Esophagus muscularis mucosa (tissue), 4 donors: ENCODE measurements at regions not wholly inside any gene's neighbourhood (a gene's known extent, or its start where the extent isn't known, plus 50 kb on each side); places are given as distances from the start of the nearest gene placed in this dataset.

Experiments
- DNase-seq: peaks from one replicate; pipeline ENCODE4 v3.0.0-alpha.2; 2017; ENCODE audit errors: extremely low spot score
- H3K27ac ChIP-seq, 4 donors: fragments of 200-600 bp; sonication (generic); replicated peaks in 1 of 4; 1 replicate in 3 of 4; 2 replicates in 1 of 4; pipeline ENCODE4 v1.5.1; 2016 to 2019; ENCODE audit warnings: mild to moderate bottlenecking in 1 of 4
- H3K27me3 ChIP-seq, 4 donors: fragments of 200-600 bp; sonication (generic); one replicate each; pipeline versions ENCODE4 v1.5.1 to v1.6.0; 2016 to 2019
- H3K36me3 ChIP-seq, 4 donors: fragments of 200-600 bp; sonication (generic); one replicate each; pipeline ENCODE4 v1.5.1; 2016 to 2019
- H3K4me1 ChIP-seq, 4 donors: fragments of 200-600 bp; sonication (generic); one replicate each; pipeline ENCODE4 v1.5.1; 2016 to 2019
- H3K4me3 ChIP-seq, 4 donors: fragments of 200-600 bp; sonication (generic); 1 replicate in 2 of 4; 2 replicates in 2 of 4; pipeline ENCODE4 v1.5.1; 2016 to 2019; ENCODE audit warnings: mild to moderate bottlenecking in 4 of 4, moderate library complexity in 1 of 4
- H3K9me3 ChIP-seq, 4 donors: fragments of 200-600 bp; sonication (generic); 1 replicate in 3 of 4; 2 replicates in 1 of 4; pipeline ENCODE4 v1.5.1; 2016 to 2019
- EP300 ChIP-seq: sonication (generic); formaldehyde crosslinking; IDR thresholded peaks from one replicate; pipeline ENCODE4 v1.6.1; 2017; ENCODE audit warnings: antibody characterized with exemption
- POLR2A ChIP-seq: fragments of 450-650 bp; IDR thresholded peaks from one replicate; pipeline ENCODE4 v1.6.1; 2017; ENCODE audit warnings: antibody characterized with exemption, moderate library complexity, mild to moderate bottlenecking, low read depth
- POLR2AphosphoS5 ChIP-seq, 2 donors: sonication (generic); formaldehyde crosslinking; IDR thresholded peaks; one replicate each; pipeline ENCODE4 v1.6.1; 2017; ENCODE audit warnings: antibody characterized with exemption in 2 of 2
- WGBS: methylation state at CpG from one replicate; pipeline ENCODE4 v1.1.5; 2018; 5-methylcytosine and 5-hydroxymethylcytosine counted together
- intact Hi-C: fragments of 100-400 bp; cut with DNase I; formaldehyde crosslinking; loops from one replicate; pipeline ENCODE4 v1.15.1; 2023
- TF ChIP-seq, protein P1 (sequence below), 3 experiments: fragments of 200-600 bp in 2 of 3; fragments of 450-650 bp in 1 of 3; sonication (generic) in 2 of 3; IDR thresholded peaks; one replicate each; pipeline ENCODE4 v1.5.1; 2017 to 2019; ENCODE audit warnings: antibody characterized with exemption in 3 of 3, mild to moderate bottlenecking in 2 of 3, moderate library complexity in 1 of 3

DNA sequence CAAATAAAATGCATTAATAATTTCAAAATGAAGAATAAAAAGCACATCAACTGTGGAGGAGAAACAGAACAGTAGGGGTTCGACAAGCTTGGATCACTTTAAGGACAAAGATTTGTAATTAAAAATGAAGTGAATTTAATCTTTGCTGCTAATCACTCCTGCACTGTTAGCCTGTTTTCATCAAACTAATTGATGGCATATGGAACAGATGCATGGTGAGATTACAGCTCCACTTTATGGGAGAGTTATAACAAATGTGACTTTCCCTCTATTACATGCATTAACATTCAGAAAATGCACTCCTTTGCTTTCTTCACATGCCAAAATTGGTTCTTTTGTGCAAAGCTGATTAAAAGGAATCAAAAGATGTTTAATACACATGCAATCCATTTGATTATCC is 207.2 kb upstream of the C21orf91 start:
- intact Hi-C loops, result no loop called here
- no peak overlapping the region for H3K27ac ChIP-seq
- H3K36me3 ChIP-seq, result no peaks in the 10 kb centered on the region
- WGBS, result 0% methylated on average over 1 of the region's 1 CpG
- no peak overlapping the region for H3K4me3 ChIP-seq
- no peaks in the 10 kb centered on the region for H3K27me3 ChIP-seq
- no peaks in the 10 kb centered on the region for H3K4me1 ChIP-seq
- no peaks in the 10 kb centered on the region for H3K9me3 ChIP-seq
- no peak for TF ChIP-seq POLR2A
- TF ChIP-seq, protein P1, sequence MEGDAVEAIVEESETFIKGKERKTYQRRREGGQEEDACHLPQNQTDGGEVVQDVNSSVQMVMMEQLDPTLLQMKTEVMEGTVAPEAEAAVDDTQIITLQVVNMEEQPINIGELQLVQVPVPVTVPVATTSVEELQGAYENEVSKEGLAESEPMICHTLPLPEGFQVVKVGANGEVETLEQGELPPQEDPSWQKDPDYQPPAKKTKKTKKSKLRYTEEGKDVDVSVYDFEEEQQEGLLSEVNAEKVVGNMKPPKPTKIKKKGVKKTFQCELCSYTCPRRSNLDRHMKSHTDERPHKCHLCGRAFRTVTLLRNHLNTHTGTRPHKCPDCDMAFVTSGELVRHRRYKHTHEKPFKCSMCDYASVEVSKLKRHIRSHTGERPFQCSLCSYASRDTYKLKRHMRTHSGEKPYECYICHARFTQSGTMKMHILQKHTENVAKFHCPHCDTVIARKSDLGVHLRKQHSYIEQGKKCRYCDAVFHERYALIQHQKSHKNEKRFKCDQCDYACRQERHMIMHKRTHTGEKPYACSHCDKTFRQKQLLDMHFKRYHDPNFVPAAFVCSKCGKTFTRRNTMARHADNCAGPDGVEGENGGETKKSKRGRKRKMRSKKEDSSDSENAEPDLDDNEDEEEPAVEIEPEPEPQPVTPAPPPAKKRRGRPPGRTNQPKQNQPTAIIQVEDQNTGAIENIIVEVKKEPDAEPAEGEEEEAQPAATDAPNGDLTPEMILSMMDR (IDR thresholded peaks at IDR 0.05), result no peak
- no peak for TF ChIP-seq EP300
- no peak for TF ChIP-seq POLR2AphosphoS5 (IDR thresholded peaks at IDR 0.05)
- no peak for DNase-seq

DNA sequence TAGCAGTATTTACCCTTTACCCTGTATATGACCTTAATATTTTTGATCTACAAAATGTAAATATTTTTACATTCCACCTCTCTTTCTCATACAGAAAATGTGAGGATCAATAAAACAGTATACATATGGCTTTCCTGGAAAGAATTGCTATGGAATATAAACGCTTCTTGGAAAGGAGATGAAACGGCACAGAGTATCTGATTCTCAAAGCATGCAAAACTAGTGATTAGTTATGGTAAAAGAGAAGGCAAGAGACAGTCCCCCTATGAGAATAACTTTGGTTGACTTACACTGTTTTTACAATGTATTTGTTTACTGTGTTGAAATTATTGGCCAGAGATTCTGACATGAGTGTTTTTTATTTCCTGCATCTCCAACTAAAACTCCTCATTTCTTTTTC is 204.6 kb upstream of the C21orf91 start:
- Histone ChIP-seq H3K4me3 (no peak overlapping the region), H3K27me3 (no peaks in the 10 kb centered on the region), H3K4me1 (no peaks in the 10 kb centered on the region), H3K9me3 (no peaks in the 10 kb centered on the region), H3K36me3 (no peaks in the 10 kb centered on the region), H3K27ac (no peak overlapping the region)
- intact Hi-C loops, result no loop called here
- TF ChIP-seq POLR2AphosphoS5 (IDR thresholded peaks at IDR 0.05), result no peak
- TF ChIP-seq, protein P1 (IDR thresholded peaks at IDR 0.05), result no peak
- no peak for TF ChIP-seq POLR2A
- TF ChIP-seq EP300, result no peak
- 82% methylated on average over 2 of the region's 2 CpGs for WGBS
- no peak for DNase-seq

DNA sequence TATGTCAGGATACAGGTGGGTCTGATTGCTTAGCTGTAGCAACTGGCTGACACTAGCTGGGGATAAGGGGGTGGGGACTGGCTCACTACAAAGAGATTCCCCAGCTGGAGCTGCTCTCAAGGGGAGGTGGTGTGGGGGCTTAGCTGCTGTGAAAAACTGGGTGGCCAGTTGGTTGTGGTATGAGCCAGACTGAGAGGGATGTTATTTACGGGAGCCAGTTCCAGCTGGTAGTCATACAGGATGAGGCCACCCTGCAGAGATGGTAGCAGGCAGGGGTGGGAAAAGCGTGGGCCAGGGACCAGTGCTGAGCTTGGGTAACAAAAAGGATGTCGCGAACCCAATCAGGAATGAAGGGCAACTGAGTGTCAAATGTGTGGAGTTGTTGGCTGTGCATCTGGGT is 204.0 kb upstream of the C21orf91 start:
- DNase-seq, result no peak
- Histone ChIP-seq H3K36me3 (no peaks in the 10 kb centered on the region), H3K27me3 (no peaks in the 10 kb centered on the region), H3K4me1 (no peaks in the 10 kb centered on the region), H3K9me3 (no peaks in the 10 kb centered on the region), H3K27ac (no peak overlapping the region), H3K4me3 (no peak overlapping the region)
- TF ChIP-seq POLR2A, result no peak
- TF ChIP-seq POLR2AphosphoS5 (IDR thresholded peaks at IDR 0.05), result no peak
- no peak for TF ChIP-seq EP300
- intact Hi-C loops, result no loop called here
- WGBS, result 86% methylated on average over 4 of the region's 4 CpGs

DNA sequence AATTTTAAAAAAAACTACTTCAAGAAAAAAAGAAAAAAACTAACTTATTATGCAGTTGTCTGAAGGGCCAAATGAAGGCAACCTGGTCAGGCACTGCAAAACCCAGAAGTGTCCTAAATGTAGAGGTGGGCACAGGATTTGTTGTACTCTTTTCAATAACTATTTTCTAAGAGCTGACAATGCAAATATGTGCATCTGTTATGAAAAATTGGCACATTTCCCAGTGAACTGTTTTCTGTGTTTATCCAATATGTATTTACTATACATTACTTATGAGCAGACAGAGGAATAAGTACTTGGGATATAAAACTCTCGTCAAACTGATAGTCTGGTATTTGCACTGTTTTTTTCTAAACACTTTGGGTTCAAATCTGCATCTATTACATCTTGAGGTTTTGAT is 188.0 kb upstream of the C21orf91 start:
- Histone ChIP-seq H3K27me3 (no peaks in the 10 kb centered on the region), H3K27ac (no peak overlapping the region), H3K4me1 (no peaks in the 10 kb centered on the region), H3K4me3 (no peak overlapping the region), H3K9me3 (no peaks in the 10 kb centered on the region), H3K36me3 (no peaks in the 10 kb centered on the region)
- DNase-seq, result no peak
- intact Hi-C loops, result no loop called here
- whole genome bisulfite sequencing, result 41% methylated on average over 1 of the region's 1 CpG
- TF ChIP-seq POLR2AphosphoS5 (IDR thresholded peaks at IDR 0.05), result no peak

DNA sequence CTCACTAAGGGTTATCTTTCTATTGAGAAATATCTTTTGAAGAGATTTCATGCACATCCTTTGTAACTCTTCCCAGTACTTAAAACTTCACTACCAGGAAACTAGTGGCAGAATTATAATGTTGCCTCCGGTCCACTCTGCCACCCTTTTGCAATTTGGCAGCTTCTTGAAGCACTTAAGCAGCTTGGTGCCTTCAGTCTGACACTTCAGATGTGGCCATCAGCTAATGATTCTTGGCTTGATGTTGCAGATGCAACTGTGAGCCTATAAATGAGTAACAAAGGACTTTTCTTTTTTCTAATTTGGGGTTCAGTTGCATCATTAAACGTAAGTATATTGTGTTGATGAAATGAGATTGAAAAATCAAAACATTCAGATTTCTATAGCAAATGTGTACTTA is 187.5 kb upstream of the C21orf91 start:
- no peak overlapping the region for H3K27ac ChIP-seq
- no peaks in the 10 kb centered on the region for H3K36me3 ChIP-seq
- no peaks in the 10 kb centered on the region for H3K9me3 ChIP-seq
- no peaks in the 10 kb centered on the region for H3K4me1 ChIP-seq
- no peaks in the 10 kb centered on the region for H3K27me3 ChIP-seq
- no peak for DNase-seq
- H3K4me3 ChIP-seq, result no peak overlapping the region
- TF ChIP-seq, protein P1 (IDR thresholded peaks at IDR 0.05), result no peak
- WGBS, result 73% methylated on average over 2 of the region's 2 CpGs
- intact Hi-C loops, result no loop called here

DNA sequence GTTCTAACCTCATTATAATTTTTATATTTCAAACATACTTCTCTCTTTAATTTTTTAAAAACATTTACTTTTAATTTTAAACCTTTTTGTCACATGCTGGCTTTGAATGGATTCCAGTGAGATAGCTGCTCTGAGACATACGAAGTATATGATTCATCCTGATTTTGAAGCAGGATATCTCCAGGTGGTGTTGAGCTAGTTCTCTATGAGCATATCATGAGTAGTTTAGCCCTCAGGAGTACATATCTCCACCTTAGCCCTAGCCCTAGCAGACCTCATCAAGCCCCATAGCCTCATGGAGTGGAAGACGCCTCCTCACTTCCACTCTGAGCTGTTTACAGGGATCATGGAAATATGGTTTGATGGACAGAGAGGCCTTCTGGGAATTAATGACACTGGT is 183.2 kb upstream of the C21orf91 start:
- no peaks in the 10 kb centered on the region for H3K4me1 ChIP-seq
- TF ChIP-seq POLR2A (no peak), EP300 (no peak), POLR2AphosphoS5 (IDR thresholded peaks at IDR 0.05) (no peak)
- TF ChIP-seq, protein P1 (IDR thresholded peaks at IDR 0.05), result no peak
- no peak for DNase-seq
- intact Hi-C loops, result no loop called here
- no peak overlapping the region for H3K27ac ChIP-seq
- H3K4me3 ChIP-seq, result no peak overlapping the region
- 100% methylated on average over 2 of the region's 2 CpGs for WGBS
- H3K36me3 ChIP-seq, result no peaks in the 10 kb centered on the region
- no peaks in the 10 kb centered on the region for H3K27me3 ChIP-seq
- no peaks in the 10 kb centered on the region for H3K9me3 ChIP-seq
